ENCODE measurements at regions not wholly inside any gene's neighbourhood (a gene's known extent, or its start where the extent isn't known, plus 50 kb on each side); places are given as distances from the start of the nearest gene placed in this dataset.
"Not testable (repeated sequence)": the region's sequence is repeated elsewhere in the genome, so short reads cannot be mapped to it uniquely, and the experiment has no call there.

DNA sequence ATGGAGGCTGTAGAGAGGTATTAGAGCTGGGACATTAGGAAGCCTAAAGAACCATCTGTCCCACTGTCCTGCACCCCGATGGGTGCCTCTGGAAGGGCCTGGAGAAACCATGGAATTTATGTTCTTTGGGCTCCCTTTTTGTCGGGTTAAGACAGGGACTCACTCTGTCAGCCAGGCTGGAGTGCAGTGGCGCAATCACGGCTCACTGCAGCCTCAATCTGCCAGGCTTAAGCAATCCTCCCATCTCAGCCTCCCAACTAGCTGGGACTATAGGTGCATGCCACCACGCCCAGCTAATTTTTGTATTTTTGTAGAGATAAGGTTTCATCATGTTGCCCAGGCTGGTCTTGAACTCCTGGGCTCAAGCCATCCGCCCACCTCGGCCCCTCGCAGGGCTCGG lies 78.2 kb upstream of the KDM7A start:
- H3K4me3 Mint-ChIP-seq, ATAC-seq: not testable (repeated sequence)

DNA sequence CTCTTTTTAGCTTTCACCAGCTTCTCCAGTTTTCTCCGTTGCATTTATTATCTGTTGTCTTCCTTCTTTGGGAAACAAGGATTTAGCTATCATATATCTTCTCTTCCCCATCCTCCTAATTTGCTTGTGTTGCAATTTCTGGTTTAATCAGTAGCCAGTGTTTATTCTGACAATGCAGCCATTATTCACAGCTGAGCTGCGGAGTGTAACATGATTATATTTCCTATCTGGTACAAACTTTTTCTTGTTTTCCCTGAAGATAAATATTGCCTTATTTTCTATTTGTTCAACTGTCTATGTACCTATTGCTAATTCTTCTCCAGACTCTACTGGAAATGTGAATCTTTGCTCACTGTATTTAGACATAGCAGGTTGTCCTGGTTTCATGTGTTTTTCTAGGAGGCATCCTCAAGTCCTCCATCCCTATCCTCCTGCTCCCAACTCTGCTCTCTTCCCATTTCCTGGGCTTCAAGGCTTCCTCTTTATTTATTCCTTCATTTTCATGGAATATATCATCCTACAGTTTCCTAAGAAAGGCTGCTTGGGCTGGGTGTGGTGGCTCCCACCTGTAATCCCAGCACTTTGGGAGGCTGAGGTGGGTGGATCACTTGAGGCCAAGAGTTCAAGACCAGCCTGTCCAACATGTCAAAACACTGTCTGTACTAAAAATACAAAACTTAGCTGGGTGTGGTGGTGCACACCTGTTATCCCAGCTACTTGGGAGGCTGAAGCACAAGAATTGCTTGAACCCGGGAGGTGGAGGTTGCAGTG lies 72.4 kb upstream of the KDM7A start:
- no peak for ATAC-seq

More for the DNA sequence above, 78.2 kb upstream of the KDM7A start:
- H3K9me3 Mint-ChIP-seq, H3K27me3 Mint-ChIP-seq, DNase-seq, H3K27ac Mint-ChIP-seq: not testable (repeated sequence)
- H3K4me1 Mint-ChIP-seq: peaks cover 21% of the 10 kb centered on the region

DNA sequence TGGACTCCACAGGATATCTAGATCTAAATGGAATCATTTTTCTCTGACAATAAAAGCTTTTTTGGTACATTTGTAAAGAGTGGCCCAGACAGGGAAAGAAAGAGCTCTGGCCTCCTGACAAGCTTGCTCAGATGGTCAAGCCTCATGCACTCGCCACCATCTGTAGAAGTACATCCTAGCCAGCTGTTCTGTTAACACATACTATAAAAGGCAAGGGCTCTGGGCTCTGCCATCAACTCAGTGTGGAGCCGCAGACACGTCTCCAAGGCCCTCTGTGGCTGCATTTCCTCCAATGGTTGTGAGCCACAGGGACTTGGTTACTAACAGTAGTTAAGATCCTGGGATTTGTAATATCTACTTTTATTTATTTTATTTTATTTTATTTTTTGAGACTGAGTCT lies 70.8 kb upstream of the KDM7A start:
- Mint-ChIP-seq H3K4me1 (peaks cover 10% of the 10 kb centered on the region), H3K4me3 (no peak overlapping the region), H3K27me3 (no peaks in the 10 kb centered on the region), H3K27ac (no peak overlapping the region), H3K9me3 (no peaks in the 10 kb centered on the region)
- DNase-seq: no peak
- no peak for ATAC-seq

More for the DNA sequence above, 72.4 kb upstream of the KDM7A start:
- DNase-seq: no peak
- Mint-ChIP-seq H3K27ac (no peak overlapping the region), H3K4me3 (no peak overlapping the region), H3K4me1 (peaks cover 19% of the 10 kb centered on the region), H3K27me3 (no peaks in the 10 kb centered on the region), H3K9me3 (no peaks in the 10 kb centered on the region)

DNA sequence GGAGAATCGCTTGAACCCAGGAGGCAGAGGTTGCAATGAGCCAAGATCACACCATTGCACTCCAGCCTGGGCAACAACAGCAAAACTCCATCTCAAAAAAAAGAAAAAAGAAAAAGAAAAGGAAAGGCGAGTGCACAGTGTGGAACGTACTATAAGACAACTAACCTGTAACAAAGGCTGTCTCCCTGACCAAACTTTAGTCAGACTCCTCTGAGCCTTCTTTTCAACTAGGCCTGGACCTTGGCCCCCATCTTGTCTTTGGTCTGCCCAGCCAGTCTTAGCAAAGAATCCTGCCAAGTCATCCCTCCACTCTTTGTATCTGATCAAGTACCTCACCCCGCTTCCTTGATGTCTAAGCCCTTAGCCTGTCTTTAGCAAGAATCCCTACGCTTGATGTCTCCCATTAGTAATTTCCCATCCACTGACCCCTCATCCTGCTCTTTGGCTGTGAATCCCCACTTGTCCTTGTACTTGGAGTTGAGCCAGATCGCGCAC lies 68.9 kb upstream of the KDM7A start:
- Mint-ChIP-seq H3K4me1 (peaks cover 13% of the 10 kb centered on the region), H3K4me3 (no peak overlapping the region), H3K9me3 (no peaks in the 10 kb centered on the region), H3K27ac (peak overlapping the region in 1 of 2 donors; percentile 17), H3K27me3 (no peaks in the 10 kb centered on the region)
- DNase-seq (no peak), ATAC-seq (no peak)

DNA sequence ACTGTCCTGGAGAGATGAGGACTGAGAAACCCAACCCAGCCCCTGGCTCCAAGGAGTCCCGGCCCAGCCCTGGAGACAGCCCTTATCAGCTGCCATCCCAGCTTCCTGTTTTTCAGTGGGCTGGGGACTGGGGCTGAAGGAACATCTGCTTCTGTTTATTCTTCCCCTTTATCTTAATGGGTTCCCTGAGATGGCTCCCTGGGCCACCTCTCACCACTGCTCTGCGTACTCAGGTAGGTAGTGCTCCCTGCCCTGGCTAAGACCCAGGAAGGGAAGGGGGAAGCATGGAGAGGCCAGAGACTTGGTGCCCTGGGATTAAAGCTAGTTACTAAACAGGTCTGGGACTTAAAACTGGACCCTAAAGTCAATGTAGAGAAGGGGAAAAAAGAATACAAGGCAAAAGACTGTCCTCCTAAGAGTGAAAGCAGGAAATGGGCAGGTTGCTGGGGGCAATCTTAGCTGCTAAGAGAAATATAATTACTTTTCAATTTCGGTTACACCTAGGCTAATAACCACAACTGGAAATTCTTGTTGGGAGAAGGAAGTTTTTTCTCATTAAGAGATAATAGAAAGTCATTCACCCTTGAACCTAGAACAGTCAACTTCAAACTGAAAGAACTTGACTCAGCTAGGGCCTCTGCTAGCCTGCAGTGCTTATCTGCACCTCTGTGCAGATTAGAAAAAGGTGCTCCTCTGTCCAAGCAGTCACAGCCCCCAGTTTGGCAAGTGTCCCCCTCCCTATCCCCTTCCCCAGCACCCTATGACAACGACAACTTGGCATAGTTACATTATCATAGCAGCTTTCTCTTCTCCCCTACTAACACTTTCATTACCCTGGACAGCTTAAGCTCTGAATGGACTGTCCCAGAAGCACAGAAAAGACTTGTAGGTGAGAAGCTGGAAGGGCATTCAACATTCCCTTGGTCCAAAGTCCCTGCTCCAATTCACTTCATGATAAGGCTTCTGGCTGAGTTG lies 65.6 kb upstream of the KDM7A start:
- H3K27ac Mint-ChIP-seq: peak overlapping the region in 1 of 2 donors; percentile 7
- no peak overlapping the region for H3K4me3 Mint-ChIP-seq
- peak; percentile 53 for ATAC-seq
- no peaks in the 10 kb centered on the region for H3K27me3 Mint-ChIP-seq
- DNase-seq: no peak
- H3K4me1 Mint-ChIP-seq: peaks cover 20% of the 10 kb centered on the region
- H3K9me3 Mint-ChIP-seq: no peaks in the 10 kb centered on the region

DNA sequence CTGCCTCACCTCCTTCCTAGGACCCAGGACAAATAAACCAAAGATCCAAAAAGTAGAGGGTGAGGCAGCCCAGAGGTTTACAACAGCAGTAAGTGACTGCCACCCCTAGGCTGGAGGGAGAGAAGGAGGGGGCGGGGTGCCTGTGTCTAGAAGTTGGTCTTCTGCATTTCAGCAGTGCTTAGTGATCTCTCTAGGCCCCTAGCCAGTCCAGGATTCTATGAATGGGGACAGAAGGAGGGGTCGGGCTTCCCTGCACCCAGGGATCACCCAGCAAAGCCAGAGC lies 62.8 kb upstream of the KDM7A start:
- no peak overlapping the region for H3K4me3 Mint-ChIP-seq
- ATAC-seq (peak; percentile 58), DNase-seq (no peak)
- no peaks in the 10 kb centered on the region for H3K9me3 Mint-ChIP-seq
- no peak overlapping the region for H3K27ac Mint-ChIP-seq
- peaks cover 20% of the 10 kb centered on the region for H3K4me1 Mint-ChIP-seq
- no peaks in the 10 kb centered on the region for H3K27me3 Mint-ChIP-seq

DNA sequence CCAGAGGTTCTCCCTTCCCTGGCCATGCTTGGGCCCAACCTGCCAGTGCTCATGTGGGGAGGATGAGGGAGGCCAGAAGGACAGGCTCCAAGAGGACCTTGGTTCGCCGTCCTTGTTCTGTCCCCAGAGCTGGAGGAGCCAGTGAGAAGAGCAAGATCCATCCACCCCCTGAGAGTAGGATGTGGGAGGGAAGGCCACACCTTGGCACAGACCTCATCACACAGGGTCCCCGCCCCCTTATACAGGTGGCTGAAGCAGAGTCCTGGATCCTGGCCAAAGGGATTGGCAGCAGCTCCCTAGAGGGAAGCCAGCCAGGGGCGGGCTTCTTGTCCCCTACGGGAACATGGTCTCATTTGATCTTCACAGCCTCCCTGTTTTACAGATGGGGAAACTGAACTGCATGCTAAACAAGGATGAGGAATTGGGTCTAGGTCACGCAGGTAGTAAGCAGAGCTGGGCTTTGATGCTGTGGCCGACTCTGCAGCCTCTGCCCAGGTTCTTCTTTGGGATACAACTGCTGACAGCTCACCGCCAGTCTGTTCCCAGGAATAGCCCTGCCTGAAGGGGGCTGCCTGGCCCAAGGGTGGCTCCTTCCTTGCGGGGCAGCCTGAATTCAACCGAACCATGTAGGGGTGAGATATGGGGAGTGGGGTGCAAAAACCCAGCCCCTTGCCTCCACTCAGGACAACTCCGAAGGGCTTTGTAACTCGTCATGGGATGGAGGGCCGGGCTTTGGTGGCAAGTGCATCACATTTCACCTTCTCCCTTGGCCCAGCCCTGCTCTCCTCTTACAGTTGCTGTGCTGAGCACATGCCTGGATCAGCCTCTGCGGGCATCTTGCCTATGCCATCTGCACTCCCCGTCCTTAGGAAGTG lies 62.2 kb upstream of the KDM7A start:
- H3K4me3 Mint-ChIP-seq: no peak overlapping the region
- no peak for DNase-seq
- H3K9me3 Mint-ChIP-seq: no peaks in the 10 kb centered on the region
- ATAC-seq: peak; percentile 23
- peaks cover 20% of the 10 kb centered on the region for H3K4me1 Mint-ChIP-seq
- peak overlapping the region in 1 of 2 donors; percentile 85 for H3K27ac Mint-ChIP-seq
- no peaks in the 10 kb centered on the region for H3K27me3 Mint-ChIP-seq

DNA sequence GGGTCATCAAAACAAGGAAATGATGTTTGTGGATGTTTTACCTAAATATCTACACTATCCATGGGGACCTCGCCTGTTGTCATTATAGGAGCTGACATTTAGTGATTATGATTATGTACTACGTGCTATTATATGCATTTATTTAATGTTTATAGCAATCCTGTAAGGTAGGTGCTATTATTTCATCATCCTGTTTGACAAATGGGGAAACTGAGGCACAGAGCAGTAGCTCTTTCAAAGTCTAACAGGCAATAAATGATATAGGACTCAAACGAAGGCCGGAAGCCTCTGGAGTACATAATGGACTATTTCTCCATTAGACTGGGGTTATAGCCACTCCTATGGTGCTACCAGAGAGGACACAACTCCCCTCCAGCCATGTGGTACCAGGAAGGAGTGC lies 60.6 kb upstream of the KDM7A start:
- H3K27me3 Mint-ChIP-seq: no peaks in the 10 kb centered on the region
- no peaks in the 10 kb centered on the region for H3K9me3 Mint-ChIP-seq
- no peak overlapping the region for H3K27ac Mint-ChIP-seq
- H3K4me3 Mint-ChIP-seq: no peak overlapping the region
- no peak for DNase-seq
- no peak for ATAC-seq
- peaks cover 13% of the 10 kb centered on the region for H3K4me1 Mint-ChIP-seq

DNA sequence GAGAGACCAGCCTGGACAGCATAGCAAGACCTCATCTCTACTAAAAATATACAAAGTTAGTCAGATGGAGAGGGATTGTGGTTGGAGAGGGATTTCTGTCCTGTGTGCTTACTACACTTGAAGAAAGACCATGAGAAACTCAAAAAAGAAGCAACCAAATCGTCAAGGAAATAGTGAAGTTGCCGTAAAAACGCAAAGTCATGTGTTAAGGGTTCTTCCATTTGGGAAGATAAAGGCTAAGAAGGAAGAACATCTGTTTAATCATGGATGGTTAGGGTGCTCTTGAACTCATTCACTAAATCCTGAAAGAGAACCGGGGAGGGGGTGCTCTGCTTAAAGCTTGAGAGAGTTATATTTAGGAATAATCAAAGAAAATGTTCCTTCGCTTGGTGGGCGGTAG lies 59.8 kb upstream of the KDM7A start:
- Mint-ChIP-seq H3K27me3 (no peaks in the 10 kb centered on the region), H3K9me3 (no peaks in the 10 kb centered on the region), H3K4me1 (peaks cover 14% of the 10 kb centered on the region), H3K4me3 (no peak overlapping the region), H3K27ac (no peak overlapping the region)
- DNase-seq (no peak), ATAC-seq (no peak)

DNA sequence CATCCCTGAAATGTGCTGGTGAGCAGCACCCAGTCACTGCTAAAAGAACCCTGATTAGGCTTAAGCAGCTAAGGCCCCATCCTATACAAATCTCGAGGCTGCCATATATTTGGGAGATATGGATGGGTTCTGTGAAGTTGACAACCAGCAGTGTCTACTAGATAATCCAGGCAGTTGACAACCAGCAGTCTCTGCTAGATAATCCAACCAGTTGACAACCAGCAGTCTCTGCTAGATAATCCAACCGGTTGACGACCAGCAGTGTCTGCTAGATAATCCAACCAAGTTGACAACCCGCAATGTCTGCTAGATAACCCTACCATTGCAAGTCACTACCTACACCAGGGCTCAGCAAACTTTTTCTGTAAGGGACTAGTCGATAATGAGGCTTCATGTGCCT lies 58.3 kb upstream of the KDM7A start:
- Mint-ChIP-seq H3K27me3 (no peaks in the 10 kb centered on the region), H3K4me3 (no peak overlapping the region), H3K4me1 (peaks cover 26% of the 10 kb centered on the region), H3K9me3 (no peaks in the 10 kb centered on the region), H3K27ac (peak overlapping the region in 1 of 2 donors; percentile 82)
- ATAC-seq (no peak), DNase-seq (no peak)

DNA sequence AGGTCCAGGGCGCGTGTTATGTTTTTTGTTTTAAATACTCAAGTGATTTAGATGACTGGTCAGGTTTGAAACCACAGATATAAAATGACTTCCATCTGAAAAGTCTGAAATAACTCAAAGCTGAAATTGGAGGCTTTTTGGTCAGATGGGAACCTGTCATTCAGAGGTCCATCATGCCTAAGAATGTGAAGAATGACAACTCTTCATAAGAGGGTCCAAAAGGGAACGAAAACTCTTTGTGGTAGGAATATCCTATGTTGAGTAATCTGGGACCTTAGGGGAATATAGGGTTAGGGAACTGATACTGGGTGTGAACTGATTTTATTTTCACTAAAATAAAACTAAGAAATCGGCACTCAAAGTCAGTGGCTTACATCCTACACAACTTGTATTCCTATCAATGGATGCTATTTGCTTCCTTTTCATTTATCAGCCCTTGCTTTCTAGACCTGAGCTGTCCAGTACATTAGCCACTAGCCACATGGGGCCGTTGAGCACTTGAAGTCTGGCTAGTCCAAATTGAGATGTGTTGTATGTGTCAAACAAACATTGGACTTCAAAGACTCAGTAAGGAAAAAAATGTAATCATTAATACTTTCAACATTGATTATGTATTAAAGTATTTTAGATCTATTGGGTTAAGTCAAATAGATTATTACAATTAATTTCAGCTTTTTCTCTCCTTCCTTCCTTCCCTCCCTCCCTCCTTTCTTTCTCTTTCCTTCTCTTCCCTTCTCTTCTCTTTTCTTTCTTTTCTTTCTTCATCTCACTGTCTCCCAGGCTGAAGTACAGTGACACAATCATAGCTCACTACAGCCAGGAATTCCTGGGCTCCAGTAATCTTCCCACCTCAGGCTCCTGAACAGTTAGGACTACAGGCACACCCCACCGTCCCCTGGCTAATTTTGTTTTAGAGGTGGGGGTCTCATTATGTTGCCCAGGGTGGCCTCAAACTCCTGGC lies 56.5 kb upstream of the KDM7A start:
- H3K27me3 Mint-ChIP-seq: no peaks in the 10 kb centered on the region
- H3K27ac Mint-ChIP-seq: no peak overlapping the region
- no peak overlapping the region for H3K4me3 Mint-ChIP-seq
- no peak for DNase-seq
- ATAC-seq: no peak
- H3K9me3 Mint-ChIP-seq: no peaks in the 10 kb centered on the region
- peaks cover 33% of the 10 kb centered on the region for H3K4me1 Mint-ChIP-seq

DNA sequence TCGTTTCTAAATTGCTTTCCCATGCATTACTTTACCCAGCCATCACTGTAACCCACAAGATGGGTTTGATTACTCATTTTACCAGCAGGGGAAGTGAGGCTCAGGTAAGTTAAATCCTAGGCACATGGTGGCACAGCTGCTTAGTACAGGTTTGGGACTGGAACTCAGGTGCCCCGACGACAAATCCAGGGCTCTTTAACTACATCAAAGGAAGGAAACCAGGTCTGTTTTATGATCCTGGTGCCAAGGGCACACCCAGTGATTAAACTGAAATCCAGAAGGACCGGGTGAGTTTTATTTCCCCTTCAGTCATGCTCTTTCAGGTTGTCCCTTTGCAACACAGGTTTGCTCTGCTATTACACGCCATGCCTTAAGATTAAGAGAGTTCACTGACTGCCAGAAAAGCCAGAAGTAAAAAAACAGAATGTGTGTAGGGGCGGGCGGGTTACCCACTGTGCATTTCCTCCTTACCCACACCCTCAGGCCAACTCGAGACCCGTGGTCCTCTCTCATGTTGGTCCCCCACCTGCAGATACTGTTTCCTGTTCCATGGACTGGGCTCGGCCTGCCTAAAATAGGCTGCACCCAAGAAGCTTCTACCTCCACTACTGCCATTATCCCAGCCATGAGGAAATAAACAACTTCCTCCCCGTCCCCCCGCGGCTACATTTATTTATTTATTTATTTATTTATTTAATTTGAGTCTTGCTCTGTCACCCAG lies 55.1 kb upstream of the KDM7A start:
- peak; percentile 10 for ATAC-seq

DNA sequence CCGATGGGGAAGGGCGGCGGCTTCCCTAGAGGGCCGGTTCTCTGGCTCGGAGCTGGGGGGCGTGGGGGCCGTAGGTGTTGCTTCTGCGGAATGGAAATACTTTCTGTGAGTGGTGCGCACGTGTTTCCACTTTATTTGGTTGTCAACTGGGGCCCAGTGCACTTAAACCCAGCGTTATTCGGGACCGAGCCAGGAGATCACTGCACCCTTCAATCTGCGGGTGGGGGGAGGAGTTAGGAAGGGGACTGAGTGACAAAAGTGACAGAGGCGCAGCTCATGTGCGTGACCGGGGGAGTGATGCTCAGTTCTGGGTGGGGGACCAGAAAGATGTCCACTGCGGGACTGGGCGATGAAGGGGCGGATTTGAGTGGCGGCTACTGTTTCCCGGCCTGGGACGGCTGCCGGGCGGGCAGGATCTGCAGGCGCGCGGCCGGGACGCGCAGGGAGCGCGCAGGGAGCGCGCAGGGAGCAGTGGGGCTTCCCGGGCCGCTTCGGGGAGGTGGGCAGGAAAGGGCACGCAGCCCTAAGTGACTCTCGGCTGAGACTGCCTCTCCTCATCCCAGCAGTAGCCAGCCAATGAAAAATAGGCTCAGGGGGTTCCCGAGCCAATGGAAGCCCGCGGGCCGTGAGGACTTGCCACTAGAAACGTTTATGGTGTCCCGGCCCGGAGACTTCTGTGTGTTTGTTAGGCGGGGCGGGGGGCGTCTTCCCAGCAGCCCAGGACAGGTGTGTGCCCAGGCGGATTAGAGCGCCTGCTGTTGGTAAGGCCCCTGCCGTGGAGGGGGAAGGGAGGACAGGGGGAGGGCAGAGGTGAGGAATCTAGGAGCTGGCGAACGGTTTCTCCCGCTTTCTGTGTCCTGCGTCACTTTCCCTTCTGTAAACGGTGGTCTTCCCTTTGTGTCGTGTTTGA lies 54.3 kb upstream of the KDM7A start:
- H3K9me3 Mint-ChIP-seq: no peaks in the 10 kb centered on the region
- H3K27me3 Mint-ChIP-seq: no peaks in the 10 kb centered on the region
- H3K4me1 Mint-ChIP-seq: peaks cover 46% of the 10 kb centered on the region
- H3K27ac Mint-ChIP-seq: peak overlapping the region; percentile 93 to 97
- ATAC-seq (peak; percentile 66), DNase-seq (peak; percentile 59 to 70)
- H3K4me3 Mint-ChIP-seq: peak overlapping the region; percentile 92 to 94

More for the DNA sequence above, 55.1 kb upstream of the KDM7A start:
- DNase-seq: no peak
- peak overlapping the region; percentile 92 to 94 for H3K4me3 Mint-ChIP-seq
- no peaks in the 10 kb centered on the region for H3K9me3 Mint-ChIP-seq
- peaks cover 39% of the 10 kb centered on the region for H3K4me1 Mint-ChIP-seq
- H3K27ac Mint-ChIP-seq: peak overlapping the region; percentile 93 to 97
- no peaks in the 10 kb centered on the region for H3K27me3 Mint-ChIP-seq
